PC-9 (cell line): ENCODE measurements at regions not wholly inside any gene's neighbourhood (a gene's known extent, or its start where the extent isn't known, plus 50 kb on each side); places are given as distances from the start of the nearest gene placed in this dataset.

Source experiments
- BruUV-seq: library from RNA; stranded (reverse); fragments of 400-500 nt; replicated peaks from 2 replicates; lab custom pipeline; 2021; lab: Mats Ljungman, UMichigan
- CTCF ChIA-PET: fragments of 300-600 bp; sonication (Branson Sonifier 250); formaldehyde crosslinking; loops from one replicate; lab custom pipeline; 2022; ENCODE audit warnings: antibody characterized with exemption; lab: Charles Lee
- POLR2A ChIA-PET: fragments of 300-600 bp; sonication (Branson Sonifier 250); formaldehyde crosslinking; loops from one replicate; lab custom pipeline; 2022; ENCODE audit warnings: antibody characterized with exemption; ENCODE audit not compliant: unreplicated experiment; lab: Charles Lee
- DNase-seq, 2 experiments: peaks; one replicate each; pipeline versions ENCODE4 v3.0.0 to v3.0.0-alpha.2; 2015 to 2022; ENCODE audit warnings: mixed read lengths in 1 of 2
- H2AFZ ChIP-seq: fragments of 200-600 bp; sonication (generic); 2 replicates; pipeline ENCODE4 v1.8.1; 2017; ENCODE audit warnings: antibody characterized with exemption
- H3F3A ChIP-seq: fragments of 200-600 bp; sonication (generic); 2 replicates; pipeline ENCODE4 v1.8.1; 2017; ENCODE audit warnings: antibody characterized with exemption, mild to moderate bottlenecking, low read depth; ENCODE audit not compliant: insufficient read depth
- H3K27ac ChIP-seq: fragments of 200-600 bp; sonication (generic); 2 replicates; pipeline ENCODE4 v1.6.1; 2016; ENCODE audit warnings: mixed run types
- H3K27me3 ChIP-seq: fragments of 200-600 bp; sonication (generic); 2 replicates; pipeline ENCODE4 v1.6.1; 2016; ENCODE audit warnings: low read depth, mixed run types; ENCODE audit not compliant: insufficient read depth
- H3K36me3 ChIP-seq: fragments of 200-600 bp; sonication (generic); 2 replicates; pipeline ENCODE4 v1.6.1; 2016; ENCODE audit warnings: low read depth, mixed run types
- H3K4me1 ChIP-seq: fragments of 200-600 bp; sonication (generic); replicated peaks from 2 replicates; pipeline ENCODE4 v1.6.1; 2016; ENCODE audit warnings: mixed run types; ENCODE audit not compliant: insufficient read depth
- H3K4me2 ChIP-seq: fragments of 200-600 bp; sonication (generic); 2 replicates; pipeline ENCODE4 v1.6.1; 2017; ENCODE audit warnings: mixed run types
- H3K4me3 ChIP-seq: fragments of 200-600 bp; sonication (generic); 2 replicates; pipeline ENCODE4 v1.6.1; 2016; ENCODE audit warnings: mixed run types
- H3K79me2 ChIP-seq: fragments of 200-600 bp; sonication (generic); 2 replicates; pipeline ENCODE4 v1.6.1; 2017; ENCODE audit warnings: low read depth, mixed run types
- H3K9me2 ChIP-seq: fragments of 200-600 bp; sonication (generic); 2 replicates; pipeline ENCODE4 v1.8.1; 2017; ENCODE audit warnings: mild to moderate bottlenecking; ENCODE audit not compliant: insufficient read depth
- H3K9me3 ChIP-seq: fragments of 200-600 bp; sonication (generic); 2 replicates; pipeline ENCODE4 v1.8.1; 2016; ENCODE audit warnings: low read depth; ENCODE audit not compliant: insufficient read depth
- H4K20me1 ChIP-seq: fragments of 200-600 bp; sonication (generic); 2 replicates; pipeline ENCODE4 v1.8.1; 2017; ENCODE audit not compliant: insufficient read depth
- CTCF ChIP-seq: fragments of 200-600 bp; sonication (generic); conservative IDR thresholded peaks from 2 replicates; pipeline ENCODE4 v1.6.1; 2017; ENCODE audit warnings: mixed run types, antibody characterized with exemption, mild to moderate bottlenecking, moderate library complexity
- EZH2 ChIP-seq: fragments of 200-600 bp; sonication (generic); IDR thresholded peaks from 2 replicates; pipeline ENCODE4 v1.8.0; 2017; ENCODE audit warnings: antibody characterized with exemption, low read depth
- intact Hi-C: fragments of 100-400 bp; cut with micrococcal nuclease; formaldehyde crosslinking; loops from one replicate; pipeline ENCODE4 v1.10.0; 2022; ENCODE audit not compliant: unreplicated experiment

- no peak overlapping the region for H3K4me2 ChIP-seq
- H3K36me3 ChIP-seq: no peaks in the 10 kb centered on the region
- no TSS peak for BruUV-seq
- H3F3A ChIP-seq: no peaks in the 10 kb centered on the region
- ChIA-PET POLR2A (no interaction called here), CTCF (no interaction called here)
- no peaks in the 10 kb centered on the region for H3K9me2 ChIP-seq
- H3K4me1 ChIP-seq: no peaks in the 10 kb centered on the region
- H3K27me3 ChIP-seq: peaks cover 92% of the 10 kb centered on the region
- no peak overlapping the region for H2AFZ ChIP-seq
- H3K27ac ChIP-seq: no peak overlapping the region
- no peak overlapping the region for H3K4me3 ChIP-seq
- no peaks in the 10 kb centered on the region for H3K79me2 ChIP-seq
- no peaks in the 10 kb centered on the region for H3K9me3 ChIP-seq
- no peak for TF ChIP-seq CTCF
- H4K20me1 ChIP-seq: no peaks in the 10 kb centered on the region
- DNase-seq: no peak
- intact Hi-C loops: no loop called here
Measured at GRCh38 chr17:73727941-73728340, 83.7 kb upstream of the SDK2 start.

GRCh38 chr17:73729101-73729500 is 84.9 kb upstream of the SDK2 start:
- POLR2A ChIA-PET: no interaction called here
- Histone ChIP-seq H3K9me3 (no peaks in the 10 kb centered on the region), H3K36me3 (no peaks in the 10 kb centered on the region), H3K27me3 (peaks cover 92% of the 10 kb centered on the region), H3K79me2 (no peaks in the 10 kb centered on the region), H3K4me2 (no peak overlapping the region), H3K9me2 (no peaks in the 10 kb centered on the region), H3K4me1 (no peaks in the 10 kb centered on the region), H2AFZ (no peak overlapping the region), H3K4me3 (no peak overlapping the region), H4K20me1 (no peaks in the 10 kb centered on the region), H3F3A (no peaks in the 10 kb centered on the region), H3K27ac (no peak overlapping the region)
- intact Hi-C loops: no loop called here
- no TSS peak for BruUV-seq
- DNase-seq: no peak
- TF ChIP-seq EZH2: no peak
- CTCF ChIA-PET: no interaction called here

GRCh38 chr17:73731733-73732132 is 87.5 kb upstream of the SDK2 start:
- no TSS peak for BruUV-seq
- Histone ChIP-seq H3K79me2 (no peaks in the 10 kb centered on the region), H2AFZ (no peak overlapping the region), H3K9me2 (no peaks in the 10 kb centered on the region), H3K4me2 (no peak overlapping the region), H3F3A (no peaks in the 10 kb centered on the region), H3K9me3 (no peaks in the 10 kb centered on the region), H4K20me1 (no peaks in the 10 kb centered on the region), H3K4me3 (no peak overlapping the region), H3K27ac (no peak overlapping the region), H3K36me3 (no peaks in the 10 kb centered on the region), H3K27me3 (peaks cover 96% of the 10 kb centered on the region), H3K4me1 (no peaks in the 10 kb centered on the region)
- TF ChIP-seq EZH2: no peak
- CTCF ChIA-PET: no interaction called here
- no peak for DNase-seq
- intact Hi-C loops: no loop called here
- POLR2A ChIA-PET: no interaction called here

GRCh38 chr17:73733517-73733916 is 89.3 kb upstream of the SDK2 start:
- H2AFZ ChIP-seq: no peak overlapping the region
- POLR2A ChIA-PET: no interaction called here
- H3K4me1 ChIP-seq: no peaks in the 10 kb centered on the region
- peaks cover 96% of the 10 kb centered on the region for H3K27me3 ChIP-seq
- no peaks in the 10 kb centered on the region for H3K36me3 ChIP-seq
- no peaks in the 10 kb centered on the region for H3K9me3 ChIP-seq
- no peaks in the 10 kb centered on the region for H3K79me2 ChIP-seq
- no peak overlapping the region for H3K4me2 ChIP-seq
- H3K9me2 ChIP-seq: no peaks in the 10 kb centered on the region
- no peak overlapping the region for H3K4me3 ChIP-seq
- no TSS peak for BruUV-seq
- no peaks in the 10 kb centered on the region for H4K20me1 ChIP-seq
- H3K27ac ChIP-seq: no peak overlapping the region
- no peak for DNase-seq
- CTCF ChIA-PET: no interaction called here
- intact Hi-C loops: no loop called here
- TF ChIP-seq CTCF: no peak
- no peak for TF ChIP-seq EZH2
- H3F3A ChIP-seq: no peaks in the 10 kb centered on the region
